ENCODE measurements at regions not wholly inside any gene's neighbourhood (a gene's known extent, or its start where the extent isn't known, plus 50 kb on each side); places are given as distances from the start of the nearest gene placed in this dataset.

- WGBS, 4 donors = 87 to 91% (median 87%) methylated on average over 4 of the region's 4 CpGs
- Histone ChIP-seq H3K36me3 (no peaks in the 10 kb centered on the region), H3K4me1 (peaks cover 0 to 68% (median 0%) of the 10 kb centered on the region in 12 donors), H3K9me3 (no peaks in the 10 kb centered on the region), H3K4me3 (no peak overlapping the region), H3K27ac (peak overlapping the region in 1 of 12 donors; percentile 85), H3K27me3 (peaks cover 0 to 4% (median 0%) of the 10 kb centered on the region in 9 donors)
- intact Hi-C loops (cut with DNase I) = no loop called here
- ATAC-seq (no peak), DNase-seq (no peak)
- TF ChIP-seq POLR2A (IDR thresholded peaks at IDR 0.05) = no peak
- no peak for TF ChIP-seq CTCF (IDR thresholded peaks at IDR 0.05)
These were observed 193.1 kb downstream of the MAFB start for GRCh38 chr20:40495956-40496355.

- 77 to 87% (median 79%) methylated on average over 3 of the region's 3 CpGs for WGBS, 4 donors
- Histone ChIP-seq H3K36me3 (no peaks in the 10 kb centered on the region), H3K27ac (peak overlapping the region in 1 of 12 donors; percentile 85), H3K9me3 (no peaks in the 10 kb centered on the region), H3K4me3 (no peak overlapping the region), H3K4me1 (peaks cover 0 to 62% (median 0%) of the 10 kb centered on the region in 12 donors), H3K27me3 (peaks cover 0 to 4% (median 0%) of the 10 kb centered on the region in 9 donors)
- ATAC-seq = peak in 3 of 4 donors; percentile 29 to 42 (median 37)
- intact Hi-C loops (cut with DNase I) = no loop called here
- no peak for TF ChIP-seq POLR2A (IDR thresholded peaks at IDR 0.05)
- TF ChIP-seq CTCF (IDR thresholded peaks at IDR 0.05) = no peak
- DNase-seq = peak in 4 of 5 donors; percentile 28 to 47 (median 32)
These were observed 194.8 kb downstream of the MAFB start for GRCh38 chr20:40494248-40494647.

GRCh38 chr20:40493549-40493948 is 195.5 kb downstream of the MAFB start:
- Histone ChIP-seq H3K36me3 (no peaks in the 10 kb centered on the region), H3K27ac (peak overlapping the region in 1 of 12 donors; percentile 85), H3K9me3 (no peaks in the 10 kb centered on the region), H3K27me3 (peaks cover 0 to 4% (median 0%) of the 10 kb centered on the region in 9 donors), H3K4me1 (peaks cover 0 to 55% (median 0%) of the 10 kb centered on the region in 12 donors), H3K4me3 (no peak overlapping the region)
- ATAC-seq (no peak), DNase-seq (no peak)
- intact Hi-C loops (cut with DNase I) = no loop called here
- TF ChIP-seq POLR2A (IDR thresholded peaks at IDR 0.05) (no peak), CTCF (IDR thresholded peaks at IDR 0.05) (no peak)
- WGBS, 4 donors = 82 to 86% (median 84%) methylated on average over 3 of the region's 3 CpGs

GRCh38 chr20:40493071-40493470 is 196.0 kb downstream of the MAFB start:
- Histone ChIP-seq H3K27ac (peak overlapping the region in 1 of 12 donors; percentile 85), H3K4me1 (peaks cover 0 to 53% (median 0%) of the 10 kb centered on the region in 12 donors), H3K9me3 (no peaks in the 10 kb centered on the region), H3K36me3 (no peaks in the 10 kb centered on the region), H3K27me3 (peaks cover 0 to 4% (median 0%) of the 10 kb centered on the region in 9 donors), H3K4me3 (no peak overlapping the region)
- intact Hi-C loops (cut with DNase I) = no loop called here
- TF ChIP-seq CTCF (IDR thresholded peaks at IDR 0.05) = no peak
- no peak for ATAC-seq
- 50 to 63% (median 54%) methylated on average over 4 of the region's 4 CpGs for WGBS, 4 donors
- DNase-seq = peak; percentile 27 to 77 (median 33)
